Esophagus squamous epithelium (tissue), 4 donors: ENCODE measurements at regions not wholly inside any gene's neighbourhood (a gene's known extent, or its start where the extent isn't known, plus 50 kb on each side); places are given as distances from the start of the nearest gene placed in this dataset.

ENCODE experiments used
- POLR2A ChIP-seq, 4 donors: fragments of 450-650 bp; IDR thresholded peaks; one replicate each; pipeline ENCODE4 v1.6.1; 2017; ENCODE audit warnings: antibody characterized with exemption in 4 of 4, mild to moderate bottlenecking in 4 of 4, moderate library complexity in 3 of 4
- TF ChIP-seq, protein P1 (sequence below), 6 experiments: fragments of 450-650 bp in 4 of 6; fragments of 200-600 bp in 2 of 6; sonication (generic) in 2 of 6; IDR thresholded peaks; one replicate each; pipeline ENCODE4 v1.5.1; 2016 to 2019; ENCODE audit warnings: antibody characterized with exemption in 6 of 6, mild to moderate bottlenecking in 4 of 6, moderate library complexity in 4 of 6

DNA sequence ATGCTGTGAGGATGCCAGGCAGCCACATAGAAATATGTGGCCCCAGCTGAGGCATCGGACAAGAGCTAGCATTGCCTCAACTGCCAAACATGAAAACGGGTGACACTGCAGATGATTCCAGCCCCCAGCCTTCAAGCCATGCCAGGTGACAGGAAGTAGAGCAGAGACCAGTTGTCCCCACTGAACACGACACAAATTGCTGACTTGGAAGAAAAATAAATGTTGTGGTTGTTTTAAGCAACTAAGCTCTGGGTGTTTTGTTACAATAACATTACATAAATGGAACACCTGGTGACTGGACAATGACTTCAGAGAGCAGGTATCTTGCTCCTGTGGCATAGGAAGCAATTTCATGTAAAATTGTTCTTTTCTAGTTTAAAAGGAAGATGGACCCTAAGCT is 154.2 kb downstream of the KIF4B start:
- TF ChIP-seq, protein P1, sequence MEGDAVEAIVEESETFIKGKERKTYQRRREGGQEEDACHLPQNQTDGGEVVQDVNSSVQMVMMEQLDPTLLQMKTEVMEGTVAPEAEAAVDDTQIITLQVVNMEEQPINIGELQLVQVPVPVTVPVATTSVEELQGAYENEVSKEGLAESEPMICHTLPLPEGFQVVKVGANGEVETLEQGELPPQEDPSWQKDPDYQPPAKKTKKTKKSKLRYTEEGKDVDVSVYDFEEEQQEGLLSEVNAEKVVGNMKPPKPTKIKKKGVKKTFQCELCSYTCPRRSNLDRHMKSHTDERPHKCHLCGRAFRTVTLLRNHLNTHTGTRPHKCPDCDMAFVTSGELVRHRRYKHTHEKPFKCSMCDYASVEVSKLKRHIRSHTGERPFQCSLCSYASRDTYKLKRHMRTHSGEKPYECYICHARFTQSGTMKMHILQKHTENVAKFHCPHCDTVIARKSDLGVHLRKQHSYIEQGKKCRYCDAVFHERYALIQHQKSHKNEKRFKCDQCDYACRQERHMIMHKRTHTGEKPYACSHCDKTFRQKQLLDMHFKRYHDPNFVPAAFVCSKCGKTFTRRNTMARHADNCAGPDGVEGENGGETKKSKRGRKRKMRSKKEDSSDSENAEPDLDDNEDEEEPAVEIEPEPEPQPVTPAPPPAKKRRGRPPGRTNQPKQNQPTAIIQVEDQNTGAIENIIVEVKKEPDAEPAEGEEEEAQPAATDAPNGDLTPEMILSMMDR (IDR thresholded peaks at IDR 0.05): no peak
- no peak for TF ChIP-seq POLR2A (IDR thresholded peaks at IDR 0.05)
